ENCODE measurements at regions not wholly inside any gene's neighbourhood (a gene's known extent, or its start where the extent isn't known, plus 50 kb on each side); places are given as distances from the start of the nearest gene placed in this dataset.

GRCh38 chr2:502831-503230 lies 174.4 kb downstream of the TMEM18 start:
- Mint-ChIP-seq H3K9me3 (ENCODE audit: unreplicated experiment) (no peaks in the 10 kb centered on the region), H3K27ac (ENCODE audit: unreplicated experiment) (no peak overlapping the region), H3K4me3 (ENCODE audit: unreplicated experiment) (no peak overlapping the region)

GRCh38 chr2:501667-502066 lies 175.5 kb downstream of the TMEM18 start:
- Mint-ChIP-seq H3K9me3 (ENCODE audit: unreplicated experiment) (no peaks in the 10 kb centered on the region), H3K27me3 (ENCODE audit: unreplicated experiment) (peaks cover 39% of the 10 kb centered on the region), H3K4me1 (ENCODE audit: unreplicated experiment) (peaks cover 18% of the 10 kb centered on the region), H3K27ac (ENCODE audit: unreplicated experiment) (no peak overlapping the region), H3K4me3 (ENCODE audit: unreplicated experiment) (no peak overlapping the region), H3K36me3 (ENCODE audit: unreplicated experiment) (no peaks in the 10 kb centered on the region)
- TF ChIP-seq, protein P1, sequence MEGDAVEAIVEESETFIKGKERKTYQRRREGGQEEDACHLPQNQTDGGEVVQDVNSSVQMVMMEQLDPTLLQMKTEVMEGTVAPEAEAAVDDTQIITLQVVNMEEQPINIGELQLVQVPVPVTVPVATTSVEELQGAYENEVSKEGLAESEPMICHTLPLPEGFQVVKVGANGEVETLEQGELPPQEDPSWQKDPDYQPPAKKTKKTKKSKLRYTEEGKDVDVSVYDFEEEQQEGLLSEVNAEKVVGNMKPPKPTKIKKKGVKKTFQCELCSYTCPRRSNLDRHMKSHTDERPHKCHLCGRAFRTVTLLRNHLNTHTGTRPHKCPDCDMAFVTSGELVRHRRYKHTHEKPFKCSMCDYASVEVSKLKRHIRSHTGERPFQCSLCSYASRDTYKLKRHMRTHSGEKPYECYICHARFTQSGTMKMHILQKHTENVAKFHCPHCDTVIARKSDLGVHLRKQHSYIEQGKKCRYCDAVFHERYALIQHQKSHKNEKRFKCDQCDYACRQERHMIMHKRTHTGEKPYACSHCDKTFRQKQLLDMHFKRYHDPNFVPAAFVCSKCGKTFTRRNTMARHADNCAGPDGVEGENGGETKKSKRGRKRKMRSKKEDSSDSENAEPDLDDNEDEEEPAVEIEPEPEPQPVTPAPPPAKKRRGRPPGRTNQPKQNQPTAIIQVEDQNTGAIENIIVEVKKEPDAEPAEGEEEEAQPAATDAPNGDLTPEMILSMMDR (IDR thresholded peaks at IDR 0.05): no peak
- no peak for DNase-seq (ENCODE audit: extremely low spot score, unreplicated experiment)

More at GRCh38 chr2:502831-503230, 174.4 kb downstream of the TMEM18 start:
- no peak for DNase-seq (ENCODE audit: extremely low spot score, unreplicated experiment)
- peaks cover 32% of the 10 kb centered on the region for H3K27me3 Mint-ChIP-seq (ENCODE audit: unreplicated experiment)
- H3K4me1 Mint-ChIP-seq (ENCODE audit: unreplicated experiment): peaks cover 19% of the 10 kb centered on the region
- no peaks in the 10 kb centered on the region for H3K36me3 Mint-ChIP-seq (ENCODE audit: unreplicated experiment)
- TF ChIP-seq, protein P1 (IDR thresholded peaks at IDR 0.05): no peak

GRCh38 chr2:501130-501529 lies 176.1 kb downstream of the TMEM18 start:
- Mint-ChIP-seq H3K4me1 (ENCODE audit: unreplicated experiment) (peaks cover 13% of the 10 kb centered on the region), H3K9me3 (ENCODE audit: unreplicated experiment) (no peaks in the 10 kb centered on the region), H3K27me3 (ENCODE audit: unreplicated experiment) (peaks cover 38% of the 10 kb centered on the region), H3K36me3 (ENCODE audit: unreplicated experiment) (no peaks in the 10 kb centered on the region), H3K27ac (ENCODE audit: unreplicated experiment) (no peak overlapping the region), H3K4me3 (ENCODE audit: unreplicated experiment) (no peak overlapping the region)
- TF ChIP-seq, protein P1 (IDR thresholded peaks at IDR 0.05): peak; percentile 34
- DNase-seq (ENCODE audit: extremely low spot score, unreplicated experiment): no peak

GRCh38 chr2:499726-500125 lies 177.5 kb downstream of the TMEM18 start:
- TF ChIP-seq, protein P1 (IDR thresholded peaks at IDR 0.05): no peak
- Mint-ChIP-seq H3K9me3 (ENCODE audit: unreplicated experiment) (no peaks in the 10 kb centered on the region), H3K27ac (ENCODE audit: unreplicated experiment) (no peak overlapping the region), H3K27me3 (ENCODE audit: unreplicated experiment) (peaks cover 29% of the 10 kb centered on the region), H3K36me3 (ENCODE audit: unreplicated experiment) (no peaks in the 10 kb centered on the region), H3K4me3 (ENCODE audit: unreplicated experiment) (no peak overlapping the region), H3K4me1 (ENCODE audit: unreplicated experiment) (peaks cover 6% of the 10 kb centered on the region)
- no peak for DNase-seq (ENCODE audit: extremely low spot score, unreplicated experiment)

DNA sequence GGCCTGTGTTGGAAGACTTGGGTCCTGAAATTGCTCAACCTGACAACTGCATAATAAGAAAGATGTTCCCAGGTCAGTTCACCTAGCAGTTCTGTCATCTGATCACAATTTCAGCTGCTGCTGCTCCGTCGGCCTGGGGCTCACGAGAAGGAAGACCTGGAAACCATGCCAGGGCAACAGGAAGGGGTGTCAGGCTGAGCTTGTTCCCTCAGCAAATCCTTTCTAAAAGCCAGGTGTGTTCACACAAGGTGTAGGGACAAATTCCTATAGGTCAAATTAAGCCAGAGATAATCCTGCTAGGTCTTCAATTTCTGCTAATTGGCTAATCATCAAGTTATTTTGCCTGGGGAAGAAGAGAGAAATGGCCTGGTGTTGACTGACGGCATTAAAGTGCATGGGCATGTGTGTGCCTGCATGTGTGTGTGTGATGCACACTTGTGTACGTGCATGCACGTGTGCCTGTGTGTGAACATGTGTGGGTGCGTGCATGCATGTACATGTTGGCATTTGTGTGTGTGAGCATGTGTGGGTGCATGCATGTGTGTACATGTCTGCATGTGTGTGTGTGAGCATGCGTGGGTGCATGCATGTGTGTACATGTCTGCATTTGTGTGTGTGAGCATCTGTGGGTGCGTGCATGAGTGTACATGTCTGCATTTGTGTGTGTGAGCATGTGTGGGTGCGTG lies 178.6 kb downstream of the TMEM18 start:
- Mint-ChIP-seq H3K4me3 (ENCODE audit: unreplicated experiment) (no peak overlapping the region), H3K27ac (ENCODE audit: unreplicated experiment) (no peak overlapping the region), H3K4me1 (ENCODE audit: unreplicated experiment) (peaks cover 6% of the 10 kb centered on the region), H3K27me3 (ENCODE audit: unreplicated experiment) (peaks cover 20% of the 10 kb centered on the region), H3K36me3 (ENCODE audit: unreplicated experiment) (no peaks in the 10 kb centered on the region), H3K9me3 (ENCODE audit: unreplicated experiment) (no peaks in the 10 kb centered on the region)
- TF ChIP-seq, protein P1 (IDR thresholded peaks at IDR 0.05): no peak
- DNase-seq (ENCODE audit: extremely low spot score, unreplicated experiment): no peak
